ENCODE measurements at regions not wholly inside any gene's neighbourhood (a gene's known extent, or its start where the extent isn't known, plus 50 kb on each side); places are given as distances from the start of the nearest gene placed in this dataset.

GRCh38 chr11:10955616-10956015 lies 97.8 kb upstream of the ZBED5 start:
- TF ChIP-seq ZNF565 (CRISPR knock-in tag; conservative IDR thresholded peaks at IDR 0.05; ENCODE audit: low read depth) (no peak), TCF4 (CRISPR knock-in tag; IDR thresholded peaks at IDR 0.05; ENCODE audit: borderline replicate concordance) (no peak), CSDC2 (CRISPR knock-in tag; IDR thresholded peaks at IDR 0.05) (no peak), PPARA (CRISPR knock-in tag; IDR thresholded peaks at IDR 0.05; ENCODE audit: borderline replicate concordance) (no peak), ESRRG (CRISPR knock-in tag; IDR thresholded peaks at IDR 0.05) (no peak), ZFP30 (CRISPR knock-in tag; IDR thresholded peaks at IDR 0.05) (no peak), ARNTL (CRISPR knock-in tag; IDR thresholded peaks at IDR 0.05; ENCODE audit: borderline replicate concordance, low read depth) (no peak), TOX (CRISPR knock-in tag; IDR thresholded peaks at IDR 0.05; ENCODE audit: borderline replicate concordance) (no peak)
- TF ChIP-seq, protein P1, sequence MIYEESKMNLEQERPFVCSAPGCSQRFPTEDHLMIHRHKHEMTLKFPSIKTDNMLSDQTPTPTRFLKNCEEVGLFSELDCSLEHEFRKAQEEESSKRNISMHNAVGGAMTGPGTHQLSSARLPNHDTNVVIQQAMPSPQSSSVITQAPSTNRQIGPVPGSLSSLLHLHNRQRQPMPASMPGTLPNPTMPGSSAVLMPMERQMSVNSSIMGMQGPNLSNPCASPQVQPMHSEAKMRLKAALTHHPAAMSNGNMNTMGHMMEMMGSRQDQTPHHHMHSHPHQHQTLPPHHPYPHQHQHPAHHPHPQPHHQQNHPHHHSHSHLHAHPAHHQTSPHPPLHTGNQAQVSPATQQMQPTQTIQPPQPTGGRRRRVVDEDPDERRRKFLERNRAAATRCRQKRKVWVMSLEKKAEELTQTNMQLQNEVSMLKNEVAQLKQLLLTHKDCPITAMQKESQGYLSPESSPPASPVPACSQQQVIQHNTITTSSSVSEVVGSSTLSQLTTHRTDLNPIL (CRISPR knock-in tag; IDR thresholded peaks at IDR 0.05; ENCODE audit: low read depth): no peak
- TF ChIP-seq, protein P2, sequence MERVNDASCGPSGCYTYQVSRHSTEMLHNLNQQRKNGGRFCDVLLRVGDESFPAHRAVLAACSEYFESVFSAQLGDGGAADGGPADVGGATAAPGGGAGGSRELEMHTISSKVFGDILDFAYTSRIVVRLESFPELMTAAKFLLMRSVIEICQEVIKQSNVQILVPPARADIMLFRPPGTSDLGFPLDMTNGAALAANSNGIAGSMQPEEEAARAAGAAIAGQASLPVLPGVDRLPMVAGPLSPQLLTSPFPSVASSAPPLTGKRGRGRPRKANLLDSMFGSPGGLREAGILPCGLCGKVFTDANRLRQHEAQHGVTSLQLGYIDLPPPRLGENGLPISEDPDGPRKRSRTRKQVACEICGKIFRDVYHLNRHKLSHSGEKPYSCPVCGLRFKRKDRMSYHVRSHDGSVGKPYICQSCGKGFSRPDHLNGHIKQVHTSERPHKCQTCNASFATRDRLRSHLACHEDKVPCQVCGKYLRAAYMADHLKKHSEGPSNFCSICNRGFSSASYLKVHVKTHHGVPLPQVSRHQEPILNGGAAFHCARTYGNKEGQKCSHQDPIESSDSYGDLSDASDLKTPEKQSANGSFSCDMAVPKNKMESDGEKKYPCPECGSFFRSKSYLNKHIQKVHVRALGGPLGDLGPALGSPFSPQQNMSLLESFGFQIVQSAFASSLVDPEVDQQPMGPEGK (CRISPR knock-in tag; IDR thresholded peaks at IDR 0.05; ENCODE audit: borderline replicate concordance): no peak

Data from SK-N-SH treated with all-trans-retinoic acid at 6 μM for 48 hours (cell line).